Breast epithelium (tissue), 4 donors: ENCODE measurements at regions not wholly inside any gene's neighbourhood (a gene's known extent, or its start where the extent isn't known, plus 50 kb on each side); places are given as distances from the start of the nearest gene placed in this dataset.

ENCODE experiments used
- DNase-seq, 2 donors: peaks; one replicate each; pipeline ENCODE4 v3.0.0-alpha.2; 2019; ENCODE audit warnings: low spot score in 2 of 2
- H3K27ac ChIP-seq, 2 donors: fragments of 200-600 bp; sonication (generic) in 1 of 2; one replicate each; pipeline ENCODE4 v1.5.1; 2016 to 2019; ENCODE audit warnings: mild to moderate bottlenecking in 1 of 2
- H3K27me3 ChIP-seq, 2 donors: fragments of 200-600 bp; sonication (generic) in 1 of 2; one replicate each; pipeline versions ENCODE4 v1.5.1 to v1.6.0; 2017 to 2019; ENCODE audit warnings: control low read depth in 1 of 2, mild to moderate bottlenecking in 1 of 2
- H3K36me3 ChIP-seq: fragments of 200-600 bp; one replicate; pipeline ENCODE4 v1.5.1; 2019
- H3K4me1 ChIP-seq, 2 donors: fragments of 200-600 bp; sonication (generic); one replicate each; pipeline ENCODE4 v1.5.1; 2016 to 2019; ENCODE audit warnings: control low read depth in 1 of 2
- H3K4me3 ChIP-seq, 3 donors: fragments of 200-600 bp; sonication (generic); 1 replicate in 2 of 3; 2 replicates in 1 of 3; pipeline ENCODE4 v1.5.1; 2016 to 2019; ENCODE audit warnings: mild to moderate bottlenecking in 3 of 3, moderate library complexity in 2 of 3
- H3K9me3 ChIP-seq, 2 donors: fragments of 200-600 bp; sonication (generic) in 1 of 2; one replicate each; pipeline ENCODE4 v1.5.1; 2016 to 2019; ENCODE audit warnings: control low read depth in 1 of 2
- CTCF ChIP-seq, 3 donors: fragments of 450-650 bp; IDR thresholded peaks; one replicate each; pipeline ENCODE4 v1.5.1; 2016 to 2017; ENCODE audit warnings: antibody characterized with exemption in 3 of 3, mild to moderate bottlenecking in 3 of 3, moderate library complexity in 3 of 3
- POLR2A ChIP-seq: fragments of 450-650 bp; IDR thresholded peaks from one replicate; pipeline ENCODE4 v1.6.1; 2016; ENCODE audit warnings: antibody characterized with exemption, mild to moderate bottlenecking, moderate library complexity
- POLR2AphosphoS5 ChIP-seq, 3 donors: sonication (generic); formaldehyde crosslinking; IDR thresholded peaks; one replicate each; pipeline ENCODE4 v1.6.1; 2017; ENCODE audit warnings: antibody characterized with exemption in 3 of 3
- intact Hi-C: fragments of 100-400 bp; cut with DNase I; formaldehyde crosslinking; loops from one replicate; pipeline ENCODE4 v1.15.1; 2023; ENCODE audit warnings: low total_unique reads

GRCh38 chr7:84258628-84259027 is 64.0 kb upstream of the SEMA3A start:
- H3K36me3 ChIP-seq: no peaks in the 10 kb centered on the region
- no peak overlapping the region for H3K4me3 ChIP-seq
- no peaks in the 10 kb centered on the region for H3K4me1 ChIP-seq
- H3K9me3 ChIP-seq: no peaks in the 10 kb centered on the region
- no peak for DNase-seq
- H3K27me3 ChIP-seq: no peaks in the 10 kb centered on the region
- intact Hi-C loops: no loop called here
- no peak for TF ChIP-seq CTCF (IDR thresholded peaks at IDR 0.05)
- no peak for TF ChIP-seq POLR2AphosphoS5 (IDR thresholded peaks at IDR 0.05)
- TF ChIP-seq POLR2A: no peak
- no peak overlapping the region for H3K27ac ChIP-seq

DNA sequence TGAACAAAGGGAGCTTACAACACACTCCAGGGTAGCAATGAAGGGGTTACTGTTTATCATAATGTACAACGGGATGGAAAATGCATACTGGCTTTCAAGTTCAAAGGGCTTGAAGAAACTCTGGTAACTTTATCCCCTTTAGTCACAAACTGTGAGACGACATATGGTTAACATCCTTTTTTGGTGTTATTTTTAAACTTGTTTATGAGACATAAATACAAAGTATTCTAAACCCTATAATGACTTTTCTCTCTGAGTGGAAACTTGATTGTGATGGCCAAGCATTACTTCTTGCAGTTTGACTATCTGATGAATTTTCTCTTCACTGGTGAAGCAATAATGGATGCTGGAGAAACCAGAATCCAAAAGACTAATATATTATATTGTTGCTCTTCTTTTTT is 62.0 kb upstream of the SEMA3A start:
- H3K9me3 ChIP-seq: no peaks in the 10 kb centered on the region
- H3K4me3 ChIP-seq: no peak overlapping the region
- no peaks in the 10 kb centered on the region for H3K36me3 ChIP-seq
- H3K27me3 ChIP-seq: no peaks in the 10 kb centered on the region
- DNase-seq: no peak
- no peak for TF ChIP-seq CTCF (IDR thresholded peaks at IDR 0.05)
- TF ChIP-seq POLR2A: no peak
- TF ChIP-seq POLR2AphosphoS5 (IDR thresholded peaks at IDR 0.05): no peak
- intact Hi-C loops: no loop called here
- no peaks in the 10 kb centered on the region for H3K4me1 ChIP-seq
- no peak overlapping the region for H3K27ac ChIP-seq

- Histone ChIP-seq H3K4me3 (no peak overlapping the region), H3K36me3 (no peaks in the 10 kb centered on the region), H3K27ac (no peak overlapping the region), H3K9me3 (no peaks in the 10 kb centered on the region), H3K27me3 (no peaks in the 10 kb centered on the region), H3K4me1 (no peaks in the 10 kb centered on the region)
- no peak for DNase-seq
- TF ChIP-seq POLR2A: no peak
- TF ChIP-seq POLR2AphosphoS5 (IDR thresholded peaks at IDR 0.05): no peak
- TF ChIP-seq CTCF (IDR thresholded peaks at IDR 0.05): no peak
- intact Hi-C loops: no loop called here
Measured at GRCh38 chr7:84251277-84251781, 56.7 kb upstream of the SEMA3A start.

DNA sequence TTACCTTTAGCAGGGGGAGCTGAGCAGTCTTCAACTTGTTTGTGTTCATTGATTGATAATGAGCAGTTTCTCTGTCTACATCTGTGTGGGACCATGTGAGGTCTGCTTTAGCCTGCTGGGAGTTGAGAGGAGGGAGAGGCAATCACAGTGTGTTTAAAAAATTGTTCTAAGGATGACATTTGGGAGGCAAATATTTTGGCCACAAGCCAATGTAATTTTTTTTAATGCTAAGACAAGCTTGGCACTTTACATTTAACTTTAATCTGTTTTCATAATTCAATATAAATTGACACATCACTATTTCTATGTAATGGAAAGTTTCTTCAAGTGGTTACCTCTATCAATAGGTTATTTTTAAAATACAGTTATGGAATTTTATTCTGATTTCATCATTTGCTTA is 55.9 kb upstream of the SEMA3A start:
- intact Hi-C loops: no loop called here
- Histone ChIP-seq H3K27me3 (no peaks in the 10 kb centered on the region), H3K36me3 (no peaks in the 10 kb centered on the region), H3K9me3 (peaks cover 5 to 6% of the 10 kb centered on the region in 2 donors), H3K27ac (no peak overlapping the region), H3K4me1 (no peaks in the 10 kb centered on the region), H3K4me3 (no peak overlapping the region)
- DNase-seq: no peak
- TF ChIP-seq POLR2AphosphoS5 (IDR thresholded peaks at IDR 0.05) (no peak), POLR2A (no peak), CTCF (IDR thresholded peaks at IDR 0.05) (no peak)

- H3K27me3 ChIP-seq: no peaks in the 10 kb centered on the region
- no peak overlapping the region for H3K27ac ChIP-seq
- H3K4me1 ChIP-seq: no peaks in the 10 kb centered on the region
- no peak for DNase-seq
- H3K4me3 ChIP-seq: no peak overlapping the region
- intact Hi-C loops: no loop called here
- no peaks in the 10 kb centered on the region for H3K36me3 ChIP-seq
- no peak for TF ChIP-seq POLR2A
- no peak for TF ChIP-seq CTCF (IDR thresholded peaks at IDR 0.05)
- TF ChIP-seq POLR2AphosphoS5 (IDR thresholded peaks at IDR 0.05): no peak
- H3K9me3 ChIP-seq: peaks cover 5 to 14% of the 10 kb centered on the region in 2 donors
Measured at GRCh38 chr7:84249656-84250055, 55.1 kb upstream of the SEMA3A start.
